Right lung (tissue), 2 donors: ENCODE measurements at regions not wholly inside any gene's neighbourhood (a gene's known extent, or its start where the extent isn't known, plus 50 kb on each side); places are given as distances from the start of the nearest gene placed in this dataset.
A peak's percentile ranks its signal among the peaks of the same experiment; 100 is the strongest.

Source experiments
- DNase-seq, 2 donors: peaks; one replicate each; pipeline ENCODE4 v3.0.0-alpha.2; 2013

DNA sequence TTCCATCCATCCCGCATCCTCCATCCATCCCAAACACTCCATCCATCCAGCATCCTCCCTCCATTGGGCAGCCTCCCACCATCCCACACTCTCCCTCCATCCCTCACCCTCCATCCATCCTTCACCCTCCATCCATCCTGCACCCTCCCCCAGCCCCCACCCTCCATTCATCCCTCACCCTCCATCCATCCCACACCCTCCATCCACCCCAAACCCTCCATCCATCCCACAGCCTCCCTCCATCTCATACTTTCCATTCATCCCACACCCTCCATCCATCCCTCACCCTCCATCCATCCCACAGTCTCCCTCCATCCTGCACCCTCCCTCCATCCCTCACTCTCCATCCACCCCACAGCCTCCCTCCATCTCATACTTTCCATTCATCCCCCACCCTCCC, 60.4 kb downstream of the FOXI2 start:
- no peak for DNase-seq

DNA sequence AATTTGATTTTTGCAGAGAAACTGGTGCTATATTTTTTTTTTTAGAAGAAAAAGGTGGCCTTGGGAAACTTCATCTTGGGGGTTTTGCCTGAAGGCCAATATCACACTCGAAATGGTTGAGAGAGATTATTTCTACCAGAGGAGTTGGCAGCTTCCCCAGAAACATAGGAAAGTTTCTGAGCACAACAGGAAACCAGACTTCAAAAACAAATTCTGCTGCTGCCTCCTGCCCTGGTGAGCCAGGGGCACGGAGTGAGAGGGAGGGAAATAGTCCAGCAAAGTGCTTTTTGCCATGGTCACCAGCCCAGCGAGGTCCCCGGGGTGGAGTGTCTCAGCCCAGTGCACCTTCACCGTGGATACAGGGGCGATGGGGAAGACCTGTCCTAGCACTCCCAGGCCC, 61.1 kb downstream of the FOXI2 start:
- peak in 1 of 2 donors; percentile 16 for DNase-seq

DNA sequence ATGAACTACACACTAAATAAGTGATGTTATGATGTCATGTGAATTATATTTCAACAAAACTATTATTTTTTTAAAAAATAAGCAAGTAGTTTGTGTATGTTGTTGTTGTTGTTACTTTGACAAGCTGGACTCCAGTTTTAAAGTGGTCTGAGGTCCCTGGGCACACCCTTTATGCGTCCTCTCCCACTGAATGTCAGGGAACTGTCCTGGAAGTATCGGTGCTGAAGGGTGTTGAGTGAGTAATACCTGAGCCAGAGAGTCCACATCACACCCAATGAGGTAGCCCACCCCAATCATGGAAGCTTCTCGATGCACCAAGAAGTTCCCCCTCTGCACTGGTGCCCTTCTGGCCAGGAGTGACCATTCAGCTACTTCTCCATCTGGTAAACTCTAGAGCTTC, 64.3 kb downstream of the FOXI2 start:
- no peak for DNase-seq

DNA sequence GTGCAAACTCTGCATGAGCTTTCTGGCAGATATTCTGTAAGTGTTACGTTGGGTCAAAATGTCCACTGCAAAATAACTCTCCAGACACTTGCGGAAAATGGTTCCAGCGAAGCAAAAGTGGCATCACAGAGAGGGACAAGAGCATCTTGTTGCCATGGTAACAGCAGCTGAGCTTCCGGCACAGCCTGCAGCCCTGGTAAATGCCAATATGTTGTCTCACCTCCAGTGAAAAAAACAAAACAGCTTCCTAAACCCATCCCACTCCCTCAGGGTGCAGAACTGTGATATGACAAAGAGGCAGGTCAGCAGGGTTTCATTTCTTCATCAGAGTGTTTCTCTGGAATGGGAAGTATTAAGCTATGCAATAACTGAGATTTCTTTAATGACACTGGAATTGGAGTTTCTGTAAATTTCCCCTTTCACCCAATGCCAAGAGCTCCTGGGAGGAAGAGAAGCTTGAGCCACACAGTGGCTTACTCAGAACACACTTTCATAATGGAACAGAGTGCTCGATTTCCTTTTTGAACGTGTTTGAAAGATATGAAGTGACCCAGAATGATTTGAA, 65.6 kb downstream of the FOXI2 start:
- no peak for DNase-seq

DNA sequence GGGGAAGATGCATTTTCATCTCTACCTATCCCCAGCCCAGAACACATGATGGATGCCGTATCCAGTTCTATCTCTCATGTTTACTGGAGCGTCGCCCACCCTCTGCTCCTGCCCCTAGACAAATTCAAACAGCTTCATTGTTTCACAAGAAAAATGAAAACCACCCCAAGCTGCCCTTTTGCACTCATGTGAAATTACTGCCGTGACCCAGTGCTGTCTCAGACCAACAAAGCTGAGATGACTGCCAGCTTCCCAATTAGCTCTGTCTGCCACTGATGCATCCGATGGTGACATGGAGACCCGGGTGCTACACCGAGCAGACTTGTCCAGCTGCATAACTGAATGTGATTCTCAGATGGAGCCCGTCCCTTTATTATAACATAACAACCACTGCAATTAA, 67.7 kb downstream of the FOXI2 start:
- DNase-seq: no peak

DNA sequence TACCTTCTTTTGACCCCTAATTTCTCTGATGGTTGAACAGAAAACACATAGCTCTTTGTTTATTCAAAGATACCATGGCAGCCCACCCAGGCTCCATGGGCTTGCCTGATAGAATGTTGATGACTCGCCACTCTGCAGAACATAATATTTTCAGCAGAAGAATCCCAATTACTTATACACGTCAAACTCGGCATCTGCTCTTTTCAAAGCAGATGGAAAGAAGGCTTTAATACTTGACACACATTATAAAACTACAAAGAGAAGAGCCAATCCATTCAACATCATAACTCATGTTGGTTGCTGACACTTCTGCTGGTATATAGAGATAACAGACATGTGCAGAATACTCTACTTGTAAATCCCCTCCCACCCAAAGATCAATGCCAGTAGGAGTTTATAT, 69.0 kb downstream of the FOXI2 start:
- DNase-seq: no peak

DNA sequence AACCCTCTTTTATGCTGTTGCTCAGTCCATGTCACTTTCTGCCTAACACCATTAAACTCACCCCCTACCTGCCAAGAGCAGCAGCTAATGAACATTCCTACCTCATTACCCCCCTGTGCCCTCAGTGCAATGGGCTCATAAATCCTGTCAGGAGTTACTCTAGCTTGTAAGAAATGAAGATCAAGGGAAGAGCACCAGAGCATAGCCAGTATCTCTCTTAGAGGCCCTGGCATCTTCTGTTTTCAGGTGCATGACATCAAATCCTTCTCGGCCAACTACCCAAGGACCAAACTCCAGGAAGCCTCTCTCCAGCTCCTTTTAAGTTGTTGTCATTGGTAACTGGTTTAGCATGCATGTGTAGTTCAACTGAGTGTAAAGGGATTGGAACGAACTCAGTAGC, 75.1 kb downstream of the FOXI2 start:
- DNase-seq: no peak

DNA sequence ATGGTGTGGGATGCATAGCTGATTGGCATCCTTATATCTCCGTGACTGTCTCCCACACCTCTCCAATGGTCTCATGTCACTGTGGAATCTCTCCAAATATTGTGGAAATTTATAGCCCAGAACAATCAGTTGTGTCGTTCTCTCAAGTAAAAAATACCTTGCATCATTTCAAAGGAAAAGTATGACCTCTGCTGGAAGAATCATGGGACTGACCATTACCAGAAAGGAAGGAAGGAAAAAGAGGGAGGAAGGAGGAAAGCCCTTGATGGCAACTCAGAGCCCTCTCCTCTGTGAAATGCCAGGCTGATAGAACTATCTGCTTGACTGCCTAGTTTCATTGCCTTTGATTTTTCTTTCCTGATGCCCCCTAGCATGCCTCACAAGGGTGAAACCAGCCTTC, 76.3 kb downstream of the FOXI2 start:
- DNase-seq: no peak

DNA sequence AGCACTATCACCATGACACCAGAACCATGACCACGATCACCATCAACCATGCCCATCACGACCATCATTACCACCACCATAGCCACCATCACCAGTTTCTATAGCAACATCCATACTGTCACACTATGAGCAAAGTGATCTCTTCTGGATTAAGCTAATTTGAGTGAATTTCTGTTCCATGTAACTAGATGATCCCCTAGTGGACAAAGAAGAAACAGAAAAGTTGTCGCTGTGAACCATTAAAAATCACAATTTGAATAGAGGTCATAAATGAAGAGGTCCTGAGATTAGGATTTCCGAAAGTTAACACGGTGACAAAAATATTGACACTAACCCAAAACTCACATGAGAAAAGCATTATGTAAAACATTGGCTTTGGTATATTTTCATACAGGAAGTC, 77.6 kb downstream of the CLRN3 start:
- no peak for DNase-seq

DNA sequence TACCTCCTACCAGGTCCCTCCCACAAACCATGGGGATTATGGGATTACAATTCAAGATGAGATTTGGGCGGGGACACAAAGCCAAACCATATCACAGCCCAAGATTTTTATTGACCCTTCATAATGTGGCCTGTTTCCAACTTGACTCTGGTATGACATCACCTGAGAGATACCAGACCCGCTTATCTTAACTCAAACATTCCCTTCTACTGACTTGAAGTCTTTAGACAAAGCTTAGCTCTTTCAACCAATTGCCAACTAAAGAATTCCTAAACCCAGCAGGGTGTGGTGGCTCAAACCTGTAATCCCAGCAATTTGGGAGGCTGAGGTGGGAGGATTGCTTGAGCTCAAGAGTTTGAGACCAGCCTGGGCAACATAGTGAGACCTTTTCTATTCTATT, 67.9 kb downstream of the CLRN3 start:
- no peak for DNase-seq

DNA sequence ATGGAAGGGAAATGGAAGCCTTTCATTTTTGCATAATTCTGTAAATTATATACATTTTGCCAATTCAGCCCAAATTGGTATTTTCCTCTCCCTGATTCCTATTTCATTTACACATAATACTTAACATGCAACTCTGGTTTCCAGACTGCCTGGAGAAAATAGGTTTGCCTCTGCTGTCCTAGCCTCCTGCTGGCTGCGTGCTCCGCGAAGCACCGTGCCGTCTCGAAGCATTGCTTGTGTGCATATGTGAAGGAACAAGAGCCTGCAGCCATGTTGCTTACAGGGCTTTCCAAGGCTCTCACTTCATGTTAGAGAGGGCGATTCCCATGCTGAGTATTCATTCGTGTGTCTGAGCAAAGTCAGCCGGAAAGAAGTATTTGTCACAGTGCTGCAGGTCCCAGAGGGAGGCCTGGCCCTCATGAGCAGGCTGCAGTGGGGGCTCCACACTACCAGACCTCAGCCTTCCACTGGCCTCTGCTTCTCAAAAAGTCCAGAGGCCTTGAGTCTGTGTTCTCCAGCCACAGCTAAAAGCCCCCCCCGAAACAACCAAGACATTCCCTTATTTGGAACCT, 66.5 kb downstream of the CLRN3 start:
- DNase-seq: no peak

DNA sequence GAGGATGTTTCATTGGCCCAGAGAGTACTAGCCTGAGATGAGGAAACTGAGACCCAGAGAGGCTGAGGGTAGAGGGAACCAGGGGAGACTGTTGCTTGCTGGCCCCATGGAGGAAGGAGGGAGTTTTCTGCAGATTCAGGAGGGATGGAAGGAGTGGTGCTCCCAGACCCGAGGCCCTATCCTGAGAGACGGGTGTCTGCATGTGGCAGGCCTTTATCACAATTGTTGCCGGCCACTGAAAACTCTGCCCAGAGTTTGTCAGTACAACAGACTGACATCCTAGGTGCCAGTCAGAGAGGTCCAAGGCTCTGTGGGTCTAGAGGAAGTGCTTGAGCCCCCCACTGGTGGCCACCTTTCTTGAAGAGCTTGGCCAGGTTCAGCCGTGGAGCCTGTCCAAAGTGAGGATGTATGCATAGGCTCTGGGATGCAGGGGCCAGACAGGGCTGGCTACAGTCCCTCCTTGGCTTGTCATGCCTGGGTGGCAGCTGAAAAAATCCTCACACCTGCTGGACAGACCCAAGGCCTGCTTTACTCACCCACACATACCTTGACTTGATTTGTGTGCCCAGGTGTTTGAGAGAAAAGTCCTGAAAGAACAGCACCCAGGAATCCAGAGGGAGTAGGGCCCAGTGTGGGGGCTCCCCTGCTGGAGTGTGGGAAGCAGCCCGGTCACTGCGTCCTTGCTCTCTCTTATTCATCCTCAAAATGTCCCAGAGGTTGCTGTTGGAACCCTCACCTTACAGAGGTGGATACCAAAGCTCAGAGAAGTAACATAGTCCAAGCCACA, 65.2 kb downstream of the CLRN3 start:
- DNase-seq: no peak
